Keratinocyte (primary cell): ENCODE measurements at regions not wholly inside any gene's neighbourhood (a gene's known extent, or its start where the extent isn't known, plus 50 kb on each side); places are given as distances from the start of the nearest gene placed in this dataset.

Source experiments
- EZH2 ChIP-seq: IDR thresholded peaks from one replicate; pipeline ENCODE4 v1.6.1; 2012; ENCODE audit warnings: inconsistent platforms, mild to moderate bottlenecking, low read length, moderate library complexity
- TF ChIP-seq, protein P1 (sequence below), 3 experiments: IDR thresholded peaks in 1 of 3; conservative IDR thresholded peaks in 1 of 3; optimal IDR thresholded peaks in 1 of 3; 2 replicates in 2 of 3; 3 replicates in 1 of 3; pipeline versions ENCODE3 to v1.5.1; 2011; ENCODE audit warnings: low read length in 3 of 3, mild to moderate bottlenecking in 3 of 3, moderate library complexity in 2 of 3, control low read depth in 1 of 3, inconsistent platforms in 1 of 3; ENCODE audit not compliant: insufficient read depth in 2 of 3; ENCODE audit errors: extremely low read depth in 1 of 3

DNA sequence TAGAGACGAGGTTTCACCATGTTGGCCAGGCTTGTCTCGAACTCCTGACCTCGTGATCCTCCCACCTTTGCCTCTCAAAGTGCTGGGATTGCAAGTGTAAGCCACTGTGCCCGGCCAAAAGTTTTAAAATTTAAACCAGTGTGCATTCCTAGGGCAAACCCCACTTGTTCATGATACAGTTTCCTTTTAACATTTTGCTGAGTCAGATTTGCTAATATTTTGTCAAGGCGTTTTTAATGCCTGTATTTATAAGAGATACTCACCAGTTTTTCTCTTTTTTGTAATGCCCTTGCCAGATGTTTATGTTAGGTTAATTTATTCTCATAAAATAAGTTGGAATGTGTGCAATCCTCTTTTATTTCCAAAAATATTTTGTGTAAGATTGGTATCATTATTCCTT, 927.4 kb downstream of the DNAJB9 start:
- TF ChIP-seq, protein P1, sequence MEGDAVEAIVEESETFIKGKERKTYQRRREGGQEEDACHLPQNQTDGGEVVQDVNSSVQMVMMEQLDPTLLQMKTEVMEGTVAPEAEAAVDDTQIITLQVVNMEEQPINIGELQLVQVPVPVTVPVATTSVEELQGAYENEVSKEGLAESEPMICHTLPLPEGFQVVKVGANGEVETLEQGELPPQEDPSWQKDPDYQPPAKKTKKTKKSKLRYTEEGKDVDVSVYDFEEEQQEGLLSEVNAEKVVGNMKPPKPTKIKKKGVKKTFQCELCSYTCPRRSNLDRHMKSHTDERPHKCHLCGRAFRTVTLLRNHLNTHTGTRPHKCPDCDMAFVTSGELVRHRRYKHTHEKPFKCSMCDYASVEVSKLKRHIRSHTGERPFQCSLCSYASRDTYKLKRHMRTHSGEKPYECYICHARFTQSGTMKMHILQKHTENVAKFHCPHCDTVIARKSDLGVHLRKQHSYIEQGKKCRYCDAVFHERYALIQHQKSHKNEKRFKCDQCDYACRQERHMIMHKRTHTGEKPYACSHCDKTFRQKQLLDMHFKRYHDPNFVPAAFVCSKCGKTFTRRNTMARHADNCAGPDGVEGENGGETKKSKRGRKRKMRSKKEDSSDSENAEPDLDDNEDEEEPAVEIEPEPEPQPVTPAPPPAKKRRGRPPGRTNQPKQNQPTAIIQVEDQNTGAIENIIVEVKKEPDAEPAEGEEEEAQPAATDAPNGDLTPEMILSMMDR (optimal IDR thresholded peaks at IDR 0.05 in 1 of 3, IDR thresholded peaks at IDR 0.05 in 1 of 3, conservative IDR thresholded peaks at IDR 0.05 in 1 of 3; ENCODE audit: extremely low read depth in 1 of 3, insufficient read depth in 2 of 3, low read length in 3 of 3) = no peak
- TF ChIP-seq EZH2 = no peak
